GM10248 (cell line): ENCODE measurements at regions not wholly inside any gene's neighbourhood (a gene's known extent, or its start where the extent isn't known, plus 50 kb on each side); places are given as distances from the start of the nearest gene placed in this dataset.

Experiments
- CTCF ChIA-PET: fragments of 300-600 bp; sonication (Branson Sonifier 250); formaldehyde crosslinking; extraction: SDS; loops from one replicate; lab custom pipeline; 2021; ENCODE audit warnings: antibody characterized with exemption; lab: Yijun Ruan, JAX
- POLR2A ChIA-PET: fragments of 350-650 bp; sonication (Branson Sonifier 250); formaldehyde crosslinking; extraction: SDS; loops from one replicate; lab custom pipeline; 2020; ENCODE audit warnings: antibody characterized with exemption; lab: Yijun Ruan, JAX
- DNase-seq: peaks from one replicate; pipeline ENCODE4 v3.0.0; 2012; ENCODE audit errors: extremely low spot score
- CTCF ChIP-seq: IDR thresholded peaks from 2 replicates; pipeline ENCODE4 v1.5.1; 2012; ENCODE audit warnings: mild to moderate bottlenecking, low read depth; ENCODE audit errors: extremely low read depth, missing control alignments, control extremely low read depth

GRCh38 chr1:36590771-36591170 lies 108.1 kb upstream of the CSF3R start:
- no peak for TF ChIP-seq CTCF
- ChIA-PET CTCF (interaction anchor here (1.1 to 2.2 kb wide), 3 partner anchors 14 to 59 kb away, joined by 3 to 10 read pairs (median 4); no protein-coding TSS in a partner anchor), POLR2A (no interaction called here)
- DNase-seq: no peak

- no peak for DNase-seq
- ChIA-PET CTCF (interaction anchor here (1.2 kb wide), 1 partner anchor 14 kb away, joined by 4 read pairs; no protein-coding TSS in a partner anchor), POLR2A (no interaction called here)
- TF ChIP-seq CTCF: no peak
These were observed 107.6 kb upstream of the CSF3R start for GRCh38 chr1:36590264-36590663.

- no peak for TF ChIP-seq CTCF
- no peak for DNase-seq
- POLR2A ChIA-PET: no interaction called here
- CTCF ChIA-PET: interaction anchor here (5.5 kb wide), 1 partner anchor 13 kb away, joined by 28 read pairs; no protein-coding TSS in a partner anchor
These were observed 106.3 kb upstream of the CSF3R start for GRCh38 chr1:36588972-36589371.

- ChIA-PET POLR2A (no interaction called here), CTCF (interaction anchor here (5.5 kb wide), 1 partner anchor 10 kb away, joined by 28 read pairs; no protein-coding TSS in a partner anchor)
- DNase-seq: no peak
- TF ChIP-seq CTCF: no peak
These were observed 103.1 kb upstream of the CSF3R start for GRCh38 chr1:36585569-36586548.

GRCh38 chr1:36584874-36585453 lies 102.3 kb upstream of the CSF3R start:
- ChIA-PET POLR2A (interaction anchor here (0.6 kb wide), 1 partner anchor 9 kb away, joined by 4 read pairs; no protein-coding TSS in a partner anchor), CTCF (interaction anchor here (5.5 kb wide), 1 partner anchor 9 kb away, joined by 28 read pairs; no protein-coding TSS in a partner anchor)
- DNase-seq: no peak

More at GRCh38 chr1:36584874-36585453, 102.3 kb upstream of the CSF3R start:
- TF ChIP-seq CTCF: no peak
